CD4-positive, alpha-beta T cell treated with Interleukin-2 at 100 ng/mL for 4 hours (primary cell): ENCODE measurements at regions not wholly inside any gene's neighbourhood (a gene's known extent, or its start where the extent isn't known, plus 50 kb on each side); places are given as distances from the start of the nearest gene placed in this dataset.
"Not testable (repeated sequence)": the region's sequence is repeated elsewhere in the genome, so short reads cannot be mapped to it uniquely, and the experiment has no call there.

Source experiments
- DNase-seq: peaks from one replicate; pipeline ENCODE4 v3.0.0-alpha.2; 2020; ENCODE audit warnings: low spot score

GRCh38 chr12:107826276-107826675, 51.8 kb downstream of the ASCL4 start:
- DNase-seq, result no peak

- DNase-seq, result no peak
These were observed 54.8 kb downstream of the ASCL4 start for GRCh38 chr12:107829271-107829670.

DNA sequence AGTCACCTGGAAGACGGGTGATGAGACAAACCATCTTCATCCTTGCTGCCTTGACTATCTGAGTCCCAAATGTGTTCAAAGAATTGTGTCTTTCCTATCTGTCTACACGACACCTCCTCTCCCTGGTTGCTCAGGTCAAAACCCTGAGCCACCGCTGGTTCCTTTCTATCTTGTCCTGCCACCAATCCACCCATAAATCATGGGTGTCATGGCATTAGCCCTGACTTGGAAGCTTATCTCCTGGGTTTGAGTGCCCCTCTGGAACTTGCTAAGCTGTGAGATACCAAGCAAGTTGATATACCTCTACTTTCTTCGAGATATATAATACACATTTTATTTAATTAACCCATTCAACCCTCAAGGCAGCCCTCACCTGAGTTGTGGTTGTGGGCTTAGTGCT, 57.9 kb downstream of the ASCL4 start:
- no peak for DNase-seq

GRCh38 chr12:107840186-107840585, 65.7 kb downstream of the ASCL4 start:
- no peak for DNase-seq

GRCh38 chr12:107843351-107844311, 69.1 kb downstream of the ASCL4 start:
- no peak for DNase-seq

GRCh38 chr12:107844312-107844921, 69.9 kb downstream of the ASCL4 start:
- DNase-seq, result no peak

DNA sequence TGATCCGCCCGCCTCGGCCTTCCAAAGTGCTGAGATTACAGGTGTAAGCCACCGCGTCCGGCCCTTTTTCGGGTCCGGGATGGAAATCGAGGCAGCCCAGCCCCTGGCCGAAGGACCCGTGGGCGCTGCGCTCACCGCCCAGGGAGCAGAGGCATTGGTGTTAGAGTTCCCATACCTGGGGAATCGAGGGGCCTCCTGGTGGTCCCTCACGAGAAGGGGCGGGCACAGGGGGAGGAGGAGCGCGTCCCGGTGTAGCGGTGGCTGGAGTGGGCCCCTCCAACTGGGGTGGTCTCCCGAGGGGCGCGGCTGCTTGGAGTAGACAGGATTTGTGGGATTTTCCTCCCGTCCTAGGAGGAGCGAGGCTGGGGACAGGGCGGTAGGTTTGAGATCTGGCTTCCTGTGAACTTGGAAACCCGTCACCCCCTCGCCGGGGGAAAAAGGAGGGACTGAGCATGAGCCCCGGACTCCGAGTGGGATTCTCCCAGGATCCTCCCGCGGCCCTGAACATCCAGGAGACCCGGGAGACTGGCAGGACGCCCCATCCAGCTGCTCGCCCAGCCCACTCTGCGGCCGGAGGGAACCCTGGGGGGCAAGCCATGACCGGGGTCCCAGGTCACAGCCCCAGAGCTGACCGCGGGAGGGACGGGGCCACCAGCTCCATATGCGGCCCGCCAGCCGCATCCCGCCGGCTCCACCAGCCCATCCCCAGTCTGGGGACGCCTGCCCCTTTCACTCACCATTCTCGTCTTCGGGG, 70.9 kb downstream of the ASCL4 start:
- no peak for DNase-seq

DNA sequence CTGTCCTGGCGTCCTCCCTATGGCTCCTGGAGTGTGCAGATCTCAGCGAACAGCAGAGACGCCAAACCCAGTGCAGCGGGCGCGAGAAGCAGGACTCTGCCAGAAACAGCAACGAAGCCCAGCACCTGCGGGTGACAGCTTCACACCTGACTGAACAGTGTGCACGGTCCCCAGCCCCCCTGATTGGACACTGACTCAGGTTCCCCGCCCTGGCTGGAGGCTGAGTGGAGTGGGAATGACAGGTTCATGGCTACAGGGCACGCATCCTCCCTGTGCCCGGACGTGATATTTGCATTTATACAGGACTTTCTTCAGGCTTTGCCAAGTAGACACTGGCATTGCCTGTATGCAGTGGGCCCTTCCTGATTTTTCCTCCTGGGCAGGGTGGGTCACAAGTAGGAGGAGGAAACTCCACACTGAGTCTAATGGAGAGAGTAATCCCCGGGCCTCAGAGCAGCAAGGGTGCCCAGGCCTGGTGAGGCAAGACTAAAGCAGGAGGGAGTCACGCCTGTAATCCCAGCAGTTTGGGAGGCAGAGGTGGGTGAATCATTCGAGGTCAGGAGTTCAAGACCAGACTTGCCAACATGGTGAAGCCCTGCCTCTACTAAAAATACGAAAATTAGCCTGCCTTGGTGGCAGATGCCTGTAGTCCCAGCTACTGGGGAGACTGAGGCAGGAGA, 71.6 kb downstream of the ASCL4 start:
- no peak for DNase-seq

- no peak for DNase-seq
These were observed 72.9 kb downstream of the ASCL4 start for GRCh38 chr12:107847430-107847829.

DNA sequence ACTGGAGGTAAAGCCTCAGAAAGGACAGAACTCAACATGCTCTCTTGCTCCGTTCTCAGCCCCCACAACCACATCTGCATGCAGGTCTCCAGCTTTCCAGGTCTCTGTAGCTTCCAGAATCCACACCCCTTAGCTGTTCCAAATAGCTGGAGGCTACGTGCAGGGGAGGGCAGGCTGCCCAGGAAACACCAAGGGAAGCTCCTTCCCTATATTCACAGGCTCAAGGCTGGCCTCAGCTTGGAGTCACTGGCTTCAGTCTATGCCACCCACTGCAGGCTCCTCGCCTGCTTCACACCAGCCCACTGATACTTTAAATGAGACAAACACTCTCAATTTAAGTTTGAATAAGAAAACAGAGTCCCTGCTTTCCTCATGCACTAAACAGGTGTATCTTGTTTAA, 73.3 kb downstream of the ASCL4 start:
- DNase-seq, result no peak

- DNase-seq, result no peak
These were observed 79.0 kb downstream of the ASCL4 start for GRCh38 chr12:107853479-107853878.

DNA sequence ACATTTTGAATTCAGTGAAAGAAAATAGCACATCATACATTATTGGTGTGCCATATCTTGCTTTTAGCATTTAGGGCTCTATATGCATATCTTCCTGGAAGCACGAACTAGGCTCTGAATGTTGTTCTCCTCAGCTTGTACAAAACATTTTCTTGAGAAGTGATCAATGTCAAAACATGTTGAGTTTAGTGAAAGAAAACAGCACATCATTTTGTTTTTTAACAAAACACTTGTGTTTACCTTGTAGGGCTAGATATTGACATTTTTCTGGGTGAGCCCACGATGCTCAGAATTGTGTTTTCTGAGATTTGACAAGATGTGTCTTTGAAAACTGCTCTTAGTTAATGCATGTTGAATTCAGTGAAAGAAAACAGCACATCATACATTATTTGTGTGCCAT, 81.0 kb downstream of the ASCL4 start:
- DNase-seq, result no peak

GRCh38 chr12:107856096-107856495, 81.6 kb downstream of the ASCL4 start:
- no peak for DNase-seq

GRCh38 chr12:107857191-107857590, 82.7 kb downstream of the ASCL4 start:
- no peak for DNase-seq

GRCh38 chr12:107859367-107859766, 84.9 kb downstream of the ASCL4 start:
- no peak for DNase-seq

DNA sequence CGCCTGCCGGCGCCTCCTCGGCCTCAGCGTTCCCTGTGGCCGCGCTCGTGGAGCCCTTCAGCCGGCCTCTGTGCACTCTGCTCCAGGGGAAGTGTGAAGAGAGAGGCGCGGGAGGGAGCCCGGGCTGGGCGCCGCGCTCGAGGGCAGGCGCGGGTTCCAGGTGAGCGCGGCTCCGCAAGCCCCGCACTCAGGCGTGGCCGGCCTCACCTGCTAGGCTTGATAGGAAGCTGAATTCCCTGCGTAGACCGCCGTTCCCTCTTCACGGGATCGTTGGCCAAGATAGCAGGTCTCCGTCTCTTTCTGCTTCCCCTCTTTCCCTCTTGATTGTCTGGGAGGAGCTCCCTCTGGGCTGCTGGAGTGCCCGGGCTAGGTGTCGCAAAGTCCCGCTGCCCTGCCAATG, 89.7 kb downstream of the ASCL4 start:
- DNase-seq, result no peak

GRCh38 chr12:107864727-107865126, 90.2 kb downstream of the ASCL4 start:
- DNase-seq, result not testable (repeated sequence)

GRCh38 chr12:107873223-107873622, 98.7 kb downstream of the ASCL4 start:
- DNase-seq, result no peak

- no peak for DNase-seq
These were observed 101.3 kb downstream of the ASCL4 start for GRCh38 chr12:107875786-107876185.

DNA sequence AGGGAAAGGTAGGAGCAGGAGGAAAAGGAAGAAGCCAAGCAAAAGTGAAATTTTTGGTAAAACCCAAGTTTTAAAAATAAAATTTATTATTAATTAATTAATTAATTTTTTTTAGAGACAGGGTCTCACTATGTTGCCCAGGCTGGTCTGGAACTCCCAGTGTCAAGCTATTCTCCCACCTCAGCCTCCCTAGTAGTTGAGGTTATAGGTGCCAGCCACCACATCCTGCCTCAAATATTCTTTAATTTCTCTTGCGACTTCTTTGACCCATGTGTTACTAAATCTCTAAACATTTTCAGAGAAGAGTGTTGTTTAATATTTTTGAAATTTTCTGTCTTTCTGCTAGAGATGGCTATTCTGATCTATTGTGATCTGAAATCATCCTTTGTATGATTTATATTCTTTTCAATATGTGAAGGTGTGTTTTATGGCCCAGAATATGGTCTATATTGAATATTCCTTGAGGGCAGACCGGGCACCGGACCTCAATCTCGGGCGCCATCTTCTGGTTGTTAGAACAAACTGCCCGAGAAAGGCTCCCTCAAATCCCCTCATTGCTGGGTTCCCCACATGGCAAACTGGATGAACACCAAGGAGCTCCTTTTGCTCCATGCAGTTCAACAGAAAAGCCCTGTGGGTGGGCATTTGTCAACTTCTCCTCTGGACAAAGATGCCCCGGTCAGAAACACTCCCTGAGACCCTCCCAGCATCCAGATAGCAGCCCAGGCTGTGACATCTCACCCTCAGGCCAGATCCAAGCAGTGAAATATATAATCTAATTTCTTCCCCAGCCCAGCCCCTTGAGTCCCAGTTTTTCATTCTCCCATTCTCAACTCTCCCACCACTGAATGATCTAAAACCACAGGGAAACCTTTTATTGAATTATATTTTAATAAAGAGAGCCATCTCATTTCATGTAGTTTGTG, 110.5 kb downstream of the ASCL4 start:
- DNase-seq, result peak; percentile 38

GRCh38 chr12:107888789-107889188, 114.3 kb downstream of the ASCL4 start:
- DNase-seq, result no peak
